Activated CD8-positive, alpha-beta memory T cell treated with anti-CD3 and anti-CD28 coated beads, Interleukin-2, amount 10 ng/mL, durations not matched to agents 7 days and 5 days (primary cell): ENCODE measurements at regions not wholly inside any gene's neighbourhood (a gene's known extent, or its start where the extent isn't known, plus 50 kb on each side); places are given as distances from the start of the nearest gene placed in this dataset.

Source experiments
- ATAC-seq: fragments of 150-1000 bp; cut with Tn5 transposase; one replicate; pipeline ENCODE4 v1.10.0; 2021; ENCODE audit warnings: moderate library complexity
- CTCF ChIA-PET: fragments of 350-600 bp; sonication (Branson Sonifier 250); formaldehyde crosslinking; loops from one replicate; lab custom pipeline; 2021; ENCODE audit warnings: antibody characterized with exemption; lab: Charles Lee
- DNase-seq: peaks from one replicate; pipeline ENCODE4 v3.0.0-alpha.2; 2020
- H3K27ac Mint-ChIP-seq: one replicate; pipeline ENCODE4 v1.8.0; 2021; ENCODE audit warnings: mild to moderate bottlenecking, mixed read lengths
- H3K27me3 Mint-ChIP-seq: one replicate; pipeline ENCODE4 v1.8.0; 2021; ENCODE audit warnings: mixed read lengths
- H3K36me3 Mint-ChIP-seq: one replicate; pipeline ENCODE4 v1.8.0; 2021; ENCODE audit warnings: mild to moderate bottlenecking, mixed read lengths
- H3K4me1 Mint-ChIP-seq: one replicate; pipeline ENCODE4 v1.8.0; 2021; ENCODE audit warnings: mixed read lengths
- H3K4me3 Mint-ChIP-seq: one replicate; pipeline ENCODE4 v1.8.0; 2021; ENCODE audit warnings: mild to moderate bottlenecking, moderate library complexity, mixed read lengths
- H3K9me3 Mint-ChIP-seq: one replicate; pipeline ENCODE4 v1.8.0; 2022; ENCODE audit warnings: low read depth, mixed read lengths

DNA sequence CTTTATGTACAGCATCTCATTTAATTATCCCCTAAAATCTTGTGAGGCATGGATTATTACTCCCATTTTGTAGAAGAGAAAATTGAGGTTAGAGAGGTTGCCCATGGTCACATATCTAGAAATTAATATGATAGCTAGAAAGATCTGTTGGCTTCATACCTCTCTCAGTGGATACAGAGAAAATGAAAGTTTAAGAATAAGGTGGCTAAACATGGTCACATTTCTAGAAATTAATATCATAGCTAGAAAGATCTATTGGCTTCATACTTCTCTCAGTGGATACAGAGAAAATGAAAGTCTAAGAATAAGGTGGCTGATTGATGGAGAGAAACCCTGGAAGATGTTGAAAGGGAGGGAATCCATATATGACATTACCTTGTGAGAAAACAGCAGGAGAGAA, 260.7 kb upstream of the MAN1A1 start:
- Mint-ChIP-seq H3K4me1 (peaks cover 13% of the 10 kb centered on the region), H3K27me3 (no peaks in the 10 kb centered on the region), H3K27ac (no peak overlapping the region), H3K4me3 (no peak overlapping the region), H3K9me3 (no peaks in the 10 kb centered on the region), H3K36me3 (no peaks in the 10 kb centered on the region)
- no peak for ATAC-seq
- no peak for DNase-seq
- CTCF ChIA-PET: no interaction called here

DNA sequence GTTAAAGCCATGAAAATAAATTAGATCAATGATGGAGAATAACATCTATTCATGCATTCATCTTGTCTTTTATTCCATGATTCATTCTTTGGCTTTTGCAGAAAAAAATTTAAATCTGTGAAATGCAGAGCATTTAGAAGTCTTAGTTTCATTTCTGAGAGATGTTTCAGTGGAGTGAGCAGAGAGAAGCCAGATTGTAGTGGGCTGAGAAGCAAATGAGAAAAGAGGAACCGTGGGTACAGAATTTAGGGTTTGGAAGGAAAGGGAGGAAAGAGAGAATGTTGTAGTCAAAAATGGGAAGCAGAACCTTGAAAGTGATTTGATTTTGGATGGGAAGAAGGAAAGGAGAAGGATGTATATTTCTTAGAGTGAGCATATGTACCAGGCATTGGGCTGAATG, 260.3 kb upstream of the MAN1A1 start:
- H3K27me3 Mint-ChIP-seq: no peaks in the 10 kb centered on the region
- no peaks in the 10 kb centered on the region for H3K9me3 Mint-ChIP-seq
- CTCF ChIA-PET: no interaction called here
- no peak overlapping the region for H3K27ac Mint-ChIP-seq
- no peak overlapping the region for H3K4me3 Mint-ChIP-seq
- peaks cover 13% of the 10 kb centered on the region for H3K4me1 Mint-ChIP-seq
- DNase-seq (no peak), ATAC-seq (no peak)
- no peaks in the 10 kb centered on the region for H3K36me3 Mint-ChIP-seq

DNA sequence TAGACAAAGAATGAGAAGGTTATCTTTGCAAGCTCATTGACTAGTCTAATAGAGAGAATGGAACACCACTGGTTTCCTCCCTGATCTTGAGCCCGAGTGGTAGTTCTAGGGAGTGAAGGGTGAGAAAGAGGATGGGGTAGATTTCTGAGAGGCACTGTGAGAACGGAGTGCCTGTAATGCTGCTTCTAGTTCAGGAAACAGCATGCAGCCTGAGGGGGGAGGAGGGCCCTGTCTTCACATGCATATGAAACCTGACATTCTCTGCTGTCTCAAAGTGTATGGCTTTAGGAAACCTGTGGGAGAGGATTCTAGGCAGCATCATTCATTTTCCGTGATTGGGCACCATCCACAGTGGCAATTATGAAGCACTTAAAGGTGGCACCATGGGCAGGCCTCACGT, 259.4 kb upstream of the MAN1A1 start:
- Mint-ChIP-seq H3K9me3 (no peaks in the 10 kb centered on the region), H3K36me3 (no peaks in the 10 kb centered on the region), H3K27me3 (no peaks in the 10 kb centered on the region), H3K4me3 (no peak overlapping the region), H3K4me1 (peaks cover 13% of the 10 kb centered on the region), H3K27ac (no peak overlapping the region)
- CTCF ChIA-PET: no interaction called here
- DNase-seq (no peak), ATAC-seq (no peak)

DNA sequence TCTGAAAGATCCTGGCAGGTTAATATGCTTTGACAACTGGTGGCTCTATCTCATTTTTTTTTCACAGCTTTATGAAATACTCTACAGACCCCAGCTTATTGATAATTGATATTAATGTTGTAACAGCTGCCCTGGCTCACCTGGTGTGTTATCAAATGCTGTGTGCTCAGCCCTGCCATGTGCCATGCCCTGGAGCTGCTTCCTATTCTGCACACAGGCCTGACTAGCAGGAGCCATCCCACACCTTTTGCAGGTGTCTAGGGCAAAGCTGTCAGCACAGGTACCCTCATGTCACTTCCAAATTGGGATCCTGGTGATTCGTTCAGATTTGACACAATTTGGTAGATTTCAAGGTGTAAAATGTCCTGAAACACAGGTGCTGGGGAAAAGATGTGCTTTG, 254.6 kb upstream of the MAN1A1 start:
- no peak for DNase-seq
- Mint-ChIP-seq H3K27me3 (no peaks in the 10 kb centered on the region), H3K36me3 (no peaks in the 10 kb centered on the region), H3K4me1 (no peaks in the 10 kb centered on the region), H3K4me3 (no peak overlapping the region), H3K9me3 (no peaks in the 10 kb centered on the region), H3K27ac (no peak overlapping the region)
- ATAC-seq: no peak
- CTCF ChIA-PET: no interaction called here

DNA sequence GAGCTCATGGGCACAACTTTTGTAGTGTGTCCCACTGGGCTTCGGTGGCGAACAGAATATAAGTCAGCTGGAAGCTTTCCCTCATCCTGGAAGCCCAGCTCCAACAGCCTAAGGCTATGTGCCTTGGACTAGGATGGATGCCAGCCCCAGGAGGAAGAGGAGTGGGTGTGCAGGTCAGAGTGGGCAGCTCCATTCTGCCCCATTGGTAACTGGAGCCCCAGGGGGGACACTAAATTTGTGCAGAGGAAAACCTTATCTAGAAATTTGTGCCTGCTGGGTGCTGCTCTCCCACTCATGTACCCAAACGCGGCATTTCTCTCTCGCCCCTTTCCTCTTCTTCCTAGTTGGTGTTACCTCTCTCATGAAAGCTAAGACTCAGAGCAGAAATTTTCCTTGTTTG, 253.9 kb upstream of the MAN1A1 start:
- no peaks in the 10 kb centered on the region for H3K4me1 Mint-ChIP-seq
- ATAC-seq (no peak), DNase-seq (no peak)
- H3K4me3 Mint-ChIP-seq: no peak overlapping the region
- CTCF ChIA-PET: no interaction called here
- H3K27me3 Mint-ChIP-seq: no peaks in the 10 kb centered on the region
- H3K27ac Mint-ChIP-seq: no peak overlapping the region
- H3K36me3 Mint-ChIP-seq: no peaks in the 10 kb centered on the region
- H3K9me3 Mint-ChIP-seq: no peaks in the 10 kb centered on the region

DNA sequence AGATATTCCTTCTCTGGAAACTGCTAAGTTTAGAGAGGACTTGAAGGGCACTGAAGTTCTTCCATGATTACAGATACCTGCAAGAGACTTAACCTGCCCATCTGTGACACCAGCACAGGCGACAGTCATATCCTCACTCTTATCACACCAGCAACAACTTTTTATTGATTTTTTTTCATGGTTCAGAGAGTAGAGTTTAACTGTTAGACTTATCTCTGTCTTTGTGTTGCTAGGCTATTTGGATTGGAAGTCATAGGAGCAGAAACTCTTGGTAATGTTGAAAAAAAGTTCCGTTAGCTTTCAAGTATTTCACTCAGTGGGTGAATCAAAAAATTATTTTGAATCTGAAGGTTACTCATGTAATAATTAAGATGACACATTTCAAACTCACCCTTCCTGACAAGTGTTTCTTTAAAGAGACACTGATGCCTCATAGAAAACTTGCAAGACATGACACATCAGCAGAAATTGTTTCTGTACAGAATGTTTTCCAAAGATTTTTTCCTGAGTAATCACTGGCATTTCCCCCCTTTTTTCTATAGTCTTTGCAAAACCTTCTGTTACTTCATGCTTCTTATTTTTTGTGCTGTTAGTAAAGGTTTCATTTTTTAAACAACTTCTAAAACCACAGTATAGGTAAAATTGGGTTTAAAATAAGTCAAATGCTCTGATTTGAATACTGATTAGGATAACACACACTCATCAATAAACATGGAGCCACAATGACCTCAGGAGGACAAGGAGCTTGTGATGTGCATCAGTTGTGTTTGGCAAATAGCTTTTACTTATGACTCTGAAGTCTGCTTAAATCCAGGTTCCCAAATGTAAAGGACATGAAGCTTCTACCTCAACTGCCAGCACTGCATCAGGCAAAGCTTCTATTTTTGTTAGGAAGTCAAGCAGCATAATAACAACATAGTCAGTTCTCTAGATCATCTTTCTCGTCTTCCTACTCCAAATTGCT, 252.9 kb upstream of the MAN1A1 start:
- no peaks in the 10 kb centered on the region for H3K36me3 Mint-ChIP-seq
- no peak for DNase-seq
- ATAC-seq: no peak
- no peaks in the 10 kb centered on the region for H3K4me1 Mint-ChIP-seq
- H3K9me3 Mint-ChIP-seq: no peaks in the 10 kb centered on the region
- CTCF ChIA-PET: no interaction called here
- no peaks in the 10 kb centered on the region for H3K27me3 Mint-ChIP-seq
- no peak overlapping the region for H3K4me3 Mint-ChIP-seq
- no peak overlapping the region for H3K27ac Mint-ChIP-seq

DNA sequence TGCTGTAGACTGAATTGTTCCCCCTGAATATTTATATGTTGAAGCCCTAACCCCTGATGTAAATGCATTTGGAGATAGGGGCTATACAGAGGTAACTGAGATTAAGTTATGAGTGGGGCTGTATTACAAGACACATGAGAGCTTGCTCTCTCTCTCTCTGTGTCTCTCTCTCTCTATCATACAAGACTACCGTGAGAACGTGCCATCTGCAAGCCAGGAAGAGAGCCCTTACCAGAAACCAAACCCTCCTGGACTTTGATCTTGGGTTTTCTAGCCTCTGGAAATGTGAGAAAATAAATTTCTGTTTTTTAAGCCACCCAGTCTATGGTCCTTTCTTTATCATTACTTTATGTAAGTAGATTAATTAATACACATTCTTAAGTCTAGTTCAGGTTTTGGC, 249.3 kb upstream of the MAN1A1 start:
- CTCF ChIA-PET: no interaction called here
- Mint-ChIP-seq H3K4me3 (no peak overlapping the region), H3K4me1 (no peaks in the 10 kb centered on the region), H3K27me3 (no peaks in the 10 kb centered on the region), H3K36me3 (no peaks in the 10 kb centered on the region), H3K9me3 (no peaks in the 10 kb centered on the region), H3K27ac (no peak overlapping the region)
- DNase-seq: no peak
- ATAC-seq: no peak

DNA sequence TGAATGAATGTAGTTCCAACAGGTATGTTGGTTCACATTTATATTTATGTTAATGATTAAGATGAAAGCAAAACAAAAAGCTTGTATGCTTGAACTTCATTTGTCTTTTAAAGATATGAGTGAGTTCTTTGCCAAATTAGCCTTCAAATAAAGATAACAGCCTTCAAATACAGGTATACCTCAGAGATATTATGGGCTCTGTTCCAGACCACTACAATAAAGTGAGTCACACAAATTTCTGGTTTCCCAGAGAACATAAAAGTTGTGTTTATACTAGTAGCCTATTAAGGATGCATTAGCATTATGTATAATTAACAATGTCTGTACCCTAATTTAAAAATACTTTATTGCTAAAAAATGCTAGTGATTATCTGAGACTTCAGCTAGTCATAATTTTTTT, 245.3 kb upstream of the MAN1A1 start:
- H3K4me3 Mint-ChIP-seq: no peak overlapping the region
- CTCF ChIA-PET: no interaction called here
- peaks cover 2% of the 10 kb centered on the region for H3K27me3 Mint-ChIP-seq
- DNase-seq: no peak
- H3K36me3 Mint-ChIP-seq: no peaks in the 10 kb centered on the region
- no peaks in the 10 kb centered on the region for H3K4me1 Mint-ChIP-seq
- H3K9me3 Mint-ChIP-seq: no peaks in the 10 kb centered on the region
- H3K27ac Mint-ChIP-seq: no peak overlapping the region
- no peak for ATAC-seq

DNA sequence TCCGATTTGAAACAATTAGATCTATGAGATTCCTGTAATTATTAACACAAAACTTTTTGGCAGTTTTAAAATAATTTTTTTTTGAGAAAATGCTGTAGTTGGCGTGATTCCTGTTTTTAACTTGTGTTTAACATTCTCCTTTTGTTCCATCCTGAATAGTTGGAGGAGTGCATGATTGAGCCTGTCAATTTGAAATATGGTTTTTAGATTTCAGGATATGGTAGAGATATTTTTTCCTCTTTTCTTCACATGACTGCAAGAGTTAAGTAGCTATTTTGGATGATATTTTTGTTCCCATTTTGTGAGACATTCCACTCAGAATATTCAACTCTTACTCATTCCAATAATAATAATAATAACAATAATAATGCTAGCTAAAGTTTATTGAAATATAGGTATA, 241.7 kb upstream of the MAN1A1 start:
- no peaks in the 10 kb centered on the region for H3K4me1 Mint-ChIP-seq
- CTCF ChIA-PET: no interaction called here
- no peaks in the 10 kb centered on the region for H3K9me3 Mint-ChIP-seq
- DNase-seq (no peak), ATAC-seq (no peak)
- no peaks in the 10 kb centered on the region for H3K36me3 Mint-ChIP-seq
- no peak overlapping the region for H3K4me3 Mint-ChIP-seq
- no peak overlapping the region for H3K27ac Mint-ChIP-seq
- peaks cover 4% of the 10 kb centered on the region for H3K27me3 Mint-ChIP-seq

DNA sequence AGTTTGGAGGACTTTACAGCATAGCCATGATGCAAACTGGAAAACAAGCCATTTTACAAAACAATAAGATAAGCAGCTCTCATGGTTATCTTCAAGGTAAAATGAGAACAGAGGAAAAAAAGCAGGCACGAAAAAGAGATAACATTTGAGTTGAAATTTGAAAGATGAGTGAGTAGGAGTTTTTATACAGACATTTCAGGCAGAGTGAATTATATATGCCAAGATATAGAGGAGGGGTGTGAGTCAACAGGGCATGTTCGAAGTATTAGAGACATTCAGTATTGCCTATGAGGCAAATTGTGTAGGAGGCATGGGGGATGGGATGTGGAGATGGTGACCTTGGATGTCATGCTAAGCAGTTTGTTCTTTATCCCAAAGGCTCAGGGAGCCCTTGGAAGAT, 240.5 kb upstream of the MAN1A1 start:
- no peak for ATAC-seq
- Mint-ChIP-seq H3K36me3 (no peaks in the 10 kb centered on the region), H3K4me3 (no peak overlapping the region), H3K4me1 (no peaks in the 10 kb centered on the region), H3K27ac (no peak overlapping the region), H3K9me3 (no peaks in the 10 kb centered on the region), H3K27me3 (peaks cover 4% of the 10 kb centered on the region)
- CTCF ChIA-PET: no interaction called here
- no peak for DNase-seq

DNA sequence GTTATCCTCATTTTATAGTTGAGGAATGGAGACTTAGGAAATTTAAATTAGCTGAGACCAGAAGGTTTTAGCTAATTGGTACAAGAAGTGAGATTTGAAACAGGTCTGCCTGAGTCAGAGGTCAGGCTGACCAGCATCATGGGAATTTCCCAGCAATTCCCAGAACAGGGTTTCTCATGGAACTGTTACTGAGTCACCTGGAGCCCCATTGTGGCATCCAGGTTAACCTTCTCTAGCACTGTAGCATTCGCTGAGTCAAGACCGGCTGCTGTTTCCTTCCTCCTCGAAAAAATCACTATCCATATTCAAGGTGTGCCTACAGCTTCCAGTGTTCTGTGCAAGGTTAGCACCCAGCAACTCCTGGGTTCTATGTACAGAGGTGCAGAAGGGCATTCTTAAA, 238.0 kb upstream of the MAN1A1 start:
- Mint-ChIP-seq H3K9me3 (no peaks in the 10 kb centered on the region), H3K4me3 (no peak overlapping the region), H3K27ac (no peak overlapping the region), H3K4me1 (no peaks in the 10 kb centered on the region), H3K36me3 (no peaks in the 10 kb centered on the region), H3K27me3 (peaks cover 4% of the 10 kb centered on the region)
- DNase-seq (no peak), ATAC-seq (no peak)
- CTCF ChIA-PET: interaction anchor here (0.6 kb wide), 1 partner anchor 15 kb away, joined by 3 read pairs; no protein-coding TSS in a partner anchor

DNA sequence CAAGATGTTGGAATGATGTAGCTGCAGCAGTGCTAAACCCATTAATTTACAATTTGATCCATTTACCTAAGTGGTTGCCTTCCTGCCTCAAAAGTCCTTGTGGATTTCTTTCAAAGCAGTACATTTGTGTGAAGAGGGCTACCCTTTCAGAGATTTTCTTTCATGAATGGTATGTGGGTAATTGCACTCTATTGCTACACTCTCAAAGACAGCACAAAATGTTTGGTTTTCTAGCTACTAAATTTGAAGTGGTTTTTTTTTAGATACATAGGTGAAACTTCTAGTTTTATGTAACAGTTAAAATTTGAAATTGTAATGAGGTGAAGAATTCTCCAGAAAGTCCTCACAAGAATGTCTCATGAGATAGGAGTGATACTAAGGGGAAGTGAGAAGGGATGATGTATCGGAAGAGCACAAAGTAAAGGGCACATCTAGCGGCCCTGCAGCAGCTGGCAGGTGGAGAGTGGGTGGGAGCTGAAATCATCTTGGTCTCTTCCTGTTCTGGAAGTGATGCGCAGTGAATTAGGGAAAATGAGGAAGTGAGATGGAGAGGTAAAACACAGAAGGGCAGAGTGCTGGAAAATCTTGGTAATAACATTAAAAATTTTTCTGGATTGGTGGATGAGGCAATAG, 236.8 kb upstream of the MAN1A1 start:
- H3K9me3 Mint-ChIP-seq: no peaks in the 10 kb centered on the region
- DNase-seq (no peak), ATAC-seq (no peak)
- no peak overlapping the region for H3K27ac Mint-ChIP-seq
- H3K4me1 Mint-ChIP-seq: no peaks in the 10 kb centered on the region
- CTCF ChIA-PET: no interaction called here
- peaks cover 4% of the 10 kb centered on the region for H3K27me3 Mint-ChIP-seq
- H3K4me3 Mint-ChIP-seq: no peak overlapping the region
- H3K36me3 Mint-ChIP-seq: no peaks in the 10 kb centered on the region

DNA sequence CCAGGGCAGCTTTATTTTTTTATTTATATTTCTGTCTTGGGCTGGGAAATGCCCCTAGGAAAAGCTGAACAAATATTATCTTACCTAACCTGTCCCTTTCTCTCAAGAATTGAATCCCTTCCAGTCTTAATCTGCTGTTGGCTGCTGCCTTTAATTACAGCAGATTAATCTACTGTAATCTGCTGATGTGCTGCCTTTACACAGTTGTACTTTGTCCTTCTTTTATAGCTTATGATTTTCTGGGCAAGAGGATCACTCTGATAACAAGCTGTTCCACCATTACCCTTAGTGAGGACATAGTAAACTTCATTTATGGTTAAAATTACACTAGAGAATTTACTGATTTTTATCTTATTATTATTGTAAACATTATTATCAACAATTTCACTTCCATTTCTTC, 234.5 kb upstream of the MAN1A1 start:
- ATAC-seq (no peak), DNase-seq (no peak)
- Mint-ChIP-seq H3K27me3 (peaks cover 3% of the 10 kb centered on the region), H3K9me3 (no peaks in the 10 kb centered on the region), H3K4me3 (no peak overlapping the region), H3K36me3 (no peaks in the 10 kb centered on the region), H3K27ac (no peak overlapping the region), H3K4me1 (no peaks in the 10 kb centered on the region)
- CTCF ChIA-PET: no interaction called here

DNA sequence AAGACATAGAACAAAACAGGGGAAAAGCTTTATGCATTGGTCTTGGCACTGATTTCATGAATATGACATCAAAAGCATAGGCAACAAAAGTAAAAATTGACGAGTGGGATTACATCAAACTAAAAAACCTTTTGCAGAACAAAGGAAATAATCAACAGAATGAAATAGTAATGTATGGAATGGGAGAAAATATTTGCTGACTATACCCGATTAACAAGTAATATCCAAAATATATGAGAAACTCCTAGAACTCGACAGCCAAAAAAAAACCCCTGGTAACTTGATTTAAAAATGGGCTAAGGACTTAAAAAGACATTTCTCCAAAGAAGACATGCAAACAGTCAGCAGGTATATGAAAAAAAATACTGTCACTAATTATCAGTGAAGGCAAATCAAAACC, 231.7 kb upstream of the MAN1A1 start:
- ATAC-seq (no peak), DNase-seq (no peak)
- peaks cover 4% of the 10 kb centered on the region for H3K9me3 Mint-ChIP-seq
- no peak overlapping the region for H3K4me3 Mint-ChIP-seq
- peaks cover 12% of the 10 kb centered on the region for H3K27me3 Mint-ChIP-seq
- H3K4me1 Mint-ChIP-seq: no peaks in the 10 kb centered on the region
- no peak overlapping the region for H3K27ac Mint-ChIP-seq
- CTCF ChIA-PET: no interaction called here
- H3K36me3 Mint-ChIP-seq: peaks cover 1% of the 10 kb centered on the region
